ENCODE measurements at regions not wholly inside any gene's neighbourhood (a gene's known extent, or its start where the extent isn't known, plus 50 kb on each side); places are given as distances from the start of the nearest gene placed in this dataset.

DNA sequence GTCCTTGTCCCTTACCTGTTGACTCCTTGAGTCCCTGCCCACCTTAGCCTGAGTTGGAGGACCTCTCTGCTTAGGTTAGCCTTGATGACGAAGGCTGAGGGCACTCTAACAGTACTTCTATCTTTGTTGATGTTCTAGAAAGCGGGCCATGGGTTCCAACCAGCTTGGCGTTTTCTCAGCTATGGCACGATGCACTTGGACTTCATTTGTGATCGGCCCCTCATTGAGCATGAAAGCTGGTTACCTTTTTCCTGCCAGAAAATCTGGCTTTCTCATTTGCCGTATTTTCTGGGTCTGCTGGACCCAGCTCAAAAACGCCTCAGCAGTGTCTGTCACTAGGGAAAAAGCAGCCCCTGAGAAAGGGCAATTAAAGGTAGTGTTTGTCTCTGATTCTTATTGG is 290.8 kb downstream of the EMP1 start:
- DNase-seq, result no peak

DNA sequence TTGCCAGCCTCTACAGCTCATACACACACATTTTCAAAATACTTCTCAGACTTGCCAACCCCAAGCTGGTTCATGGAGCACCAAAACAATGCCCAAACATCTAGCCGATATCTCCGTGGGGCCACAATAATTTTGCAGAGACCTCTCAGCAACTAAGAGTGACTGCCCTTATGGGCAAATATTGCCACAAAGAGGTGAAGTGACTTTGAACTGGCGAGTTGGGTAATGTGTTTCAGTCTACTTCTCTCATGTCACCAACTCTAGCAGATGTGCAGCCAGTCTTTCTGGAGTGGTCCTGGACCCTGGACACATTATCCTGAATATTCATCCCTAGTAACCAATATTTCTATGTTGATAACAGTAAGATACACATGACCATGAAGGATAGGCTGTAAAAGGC is 290.3 kb downstream of the EMP1 start:
- DNase-seq, result no peak

DNA sequence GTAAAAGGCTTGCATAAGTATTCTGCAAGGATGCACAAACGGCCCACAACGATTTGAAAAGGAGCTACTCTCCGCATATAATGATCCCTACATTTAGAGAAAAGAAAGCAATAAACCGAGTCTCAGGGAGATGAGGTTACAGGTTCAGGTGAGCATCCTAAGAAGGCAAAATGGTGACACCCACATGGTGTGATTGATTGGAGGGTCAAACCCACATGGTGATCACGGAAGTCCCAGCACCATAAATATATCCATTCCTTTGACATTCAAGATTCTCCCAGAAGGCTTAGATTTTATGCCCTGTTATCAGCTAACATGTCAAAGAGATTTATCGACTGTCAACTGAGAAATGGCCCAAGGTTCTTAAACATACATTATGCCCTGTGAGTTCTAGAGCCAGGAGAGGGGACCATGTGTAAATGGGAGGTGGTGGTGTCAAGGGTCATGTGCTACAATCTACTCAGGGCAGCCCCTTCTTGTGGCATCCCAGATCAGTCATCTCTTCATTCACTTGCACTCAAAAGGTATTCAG is 282.2 kb downstream of the EMP1 start:
- no peak for DNase-seq

GRCh38 chr12:13474381-13474780 is 277.9 kb downstream of the EMP1 start:
- DNase-seq, result no peak

- DNase-seq, result no peak
Observed at GRCh38 chr12:13472690-13473089, 276.2 kb downstream of the EMP1 start.

DNA sequence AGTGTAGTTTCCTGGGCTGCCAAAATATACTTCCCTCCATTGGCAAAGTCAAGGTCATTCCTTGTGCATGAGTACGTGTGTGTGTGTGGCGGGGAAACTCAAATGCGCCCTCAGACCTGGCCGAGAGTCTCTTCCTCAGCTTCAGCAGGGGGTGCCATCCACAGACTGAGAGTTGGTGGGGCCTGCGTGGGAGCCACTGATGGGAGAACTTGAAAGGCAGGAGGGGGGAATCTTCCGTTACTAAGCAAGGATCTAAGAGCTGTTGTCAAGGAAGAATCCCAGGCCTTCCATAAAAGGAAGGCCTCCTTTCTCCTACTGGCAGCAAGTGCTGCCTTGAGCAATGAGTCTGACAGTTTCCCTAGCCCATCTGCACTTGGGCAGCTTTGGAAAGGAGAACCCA is 274.9 kb downstream of the EMP1 start:
- no peak for DNase-seq

DNA sequence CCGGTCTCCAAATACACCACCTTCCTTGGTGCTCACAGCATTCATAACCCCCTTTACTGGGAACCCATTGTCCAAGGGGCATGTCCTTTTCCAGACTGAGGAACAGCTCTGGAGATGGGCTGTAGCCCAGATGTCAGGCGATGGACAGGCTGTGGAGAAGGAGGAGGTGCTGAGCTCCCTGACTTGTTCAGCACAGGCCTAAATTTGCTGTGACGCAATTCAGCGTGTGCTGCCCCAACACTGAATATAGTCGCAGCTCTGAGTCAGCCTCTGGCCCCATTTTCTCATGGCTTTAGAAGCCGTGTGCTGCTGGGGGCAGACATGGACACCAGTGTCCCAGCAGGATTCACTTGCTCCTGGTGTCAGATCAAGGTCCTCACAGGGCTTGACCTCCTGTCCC is 269.1 kb downstream of the EMP1 start:
- no peak for DNase-seq

DNA sequence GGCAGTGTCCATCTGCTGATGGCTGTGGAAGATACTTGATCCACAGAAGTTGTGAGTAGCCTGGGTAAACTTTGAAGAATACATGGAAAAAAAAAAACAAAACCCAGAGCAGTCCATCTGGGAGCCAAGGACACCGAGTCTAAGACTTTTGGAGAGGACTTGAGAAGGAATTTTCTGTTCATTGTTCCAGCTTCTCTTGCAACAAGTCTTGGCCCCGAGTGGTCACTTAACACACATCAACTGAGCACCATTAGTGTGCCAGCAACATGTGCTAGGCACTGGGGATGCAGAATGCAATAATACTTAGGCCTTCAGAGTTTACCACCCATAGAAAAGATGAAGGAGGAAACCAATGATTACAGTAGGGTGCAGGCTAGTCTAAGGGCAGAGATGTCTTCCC is 266.7 kb downstream of the EMP1 start:
- DNase-seq, result no peak

GRCh38 chr12:13462450-13462849 is 265.9 kb downstream of the EMP1 start:
- DNase-seq, result no peak

DNA sequence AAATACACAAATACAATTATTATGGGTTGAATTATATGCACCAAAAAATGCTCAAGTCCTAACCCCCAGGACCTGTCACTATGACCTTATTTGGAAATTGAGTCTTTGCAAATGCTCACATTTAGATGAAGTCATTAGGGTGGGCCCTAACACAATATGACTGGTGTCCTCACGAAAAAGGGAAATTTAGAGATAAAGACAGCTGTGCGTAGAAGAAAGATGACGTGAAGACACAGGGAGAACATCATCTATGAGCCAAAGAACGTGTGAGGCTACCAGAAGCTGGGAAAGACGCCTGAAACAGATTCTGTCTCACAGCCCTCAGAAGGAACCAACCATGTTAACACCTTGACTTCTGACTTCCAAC is 259.2 kb downstream of the EMP1 start:
- DNase-seq, result no peak

DNA sequence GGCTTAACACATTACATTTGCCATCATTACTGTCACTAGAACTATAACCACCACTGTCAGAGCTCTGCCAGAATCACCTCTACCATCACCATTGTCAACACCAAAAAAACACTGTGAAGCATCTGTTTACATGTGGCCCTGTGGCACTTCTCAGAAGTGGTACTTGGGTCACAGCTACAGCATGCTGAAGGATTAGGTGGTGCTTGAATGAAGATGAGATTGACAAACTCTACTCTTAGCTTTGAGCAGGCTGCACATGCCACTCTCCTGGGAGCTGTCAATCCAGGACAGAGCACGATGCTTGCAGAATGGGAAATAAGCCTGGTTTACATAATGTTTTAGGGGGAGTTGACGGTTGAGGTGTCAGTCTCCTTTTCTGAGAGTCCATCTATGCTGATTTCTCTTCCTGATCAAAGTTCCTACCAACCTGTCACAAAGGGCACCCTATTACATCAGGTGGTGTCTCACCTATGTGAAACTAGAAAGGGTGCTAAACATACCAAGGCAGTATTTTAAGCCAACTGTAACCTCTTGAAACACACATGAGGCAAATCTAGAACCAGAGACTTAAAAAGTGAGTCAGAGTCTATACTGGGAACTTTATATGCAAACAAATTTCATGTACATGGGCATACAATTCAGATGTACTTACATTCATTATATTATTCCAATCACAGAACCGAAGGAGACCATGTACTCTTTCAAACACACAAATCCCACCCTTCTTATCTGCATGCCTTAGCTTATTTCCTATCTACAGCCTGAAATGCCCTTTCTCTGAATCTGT is 258.7 kb downstream of the EMP1 start:
- no peak for DNase-seq

DNA sequence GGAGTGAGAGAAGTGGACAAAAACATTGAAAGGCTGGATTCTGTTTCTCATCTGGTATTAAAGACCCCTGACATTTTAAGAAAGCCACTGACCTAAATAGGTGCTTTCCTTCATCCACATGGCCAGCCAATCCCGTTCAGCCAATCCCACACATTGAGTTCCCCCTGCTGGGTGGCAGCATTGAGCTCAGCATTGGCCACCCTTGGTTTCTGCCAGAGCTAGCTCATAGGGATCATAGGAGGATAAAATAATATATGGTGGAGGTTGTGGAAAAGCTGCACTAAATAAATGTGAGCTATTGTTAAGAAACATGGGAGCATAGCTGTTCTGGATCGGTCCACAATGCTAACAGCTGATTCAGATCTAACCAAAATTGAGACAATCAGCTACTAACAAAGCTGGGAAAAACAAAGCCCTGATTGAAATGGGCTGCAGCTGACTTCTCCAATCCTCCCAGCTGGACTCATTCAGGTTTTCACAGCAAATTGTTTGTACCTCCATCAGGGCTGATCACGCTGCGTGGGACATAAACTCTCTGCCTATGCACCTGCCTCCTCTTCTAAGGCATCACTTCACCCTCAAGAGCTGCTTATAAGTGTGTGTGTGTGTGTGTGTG is 256.5 kb downstream of the EMP1 start:
- DNase-seq, result no peak

DNA sequence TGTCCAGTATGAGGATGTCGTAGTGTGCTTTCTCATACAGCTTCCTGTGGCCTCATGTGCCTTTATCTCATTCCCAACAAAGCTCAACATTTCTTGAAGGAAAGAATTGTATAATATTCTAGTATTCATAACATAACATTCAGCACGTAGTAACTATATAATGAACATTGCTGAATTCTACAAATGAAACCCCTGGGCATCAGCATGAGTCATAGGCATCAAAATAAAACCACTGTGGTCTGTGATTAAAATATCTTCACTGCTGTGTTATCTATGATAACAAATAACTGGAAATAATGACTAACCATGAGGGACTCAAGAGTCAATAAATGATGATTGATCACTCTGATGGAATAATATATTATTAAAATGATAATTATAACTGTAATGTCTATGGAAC is 255.2 kb downstream of the EMP1 start:
- DNase-seq, result no peak

DNA sequence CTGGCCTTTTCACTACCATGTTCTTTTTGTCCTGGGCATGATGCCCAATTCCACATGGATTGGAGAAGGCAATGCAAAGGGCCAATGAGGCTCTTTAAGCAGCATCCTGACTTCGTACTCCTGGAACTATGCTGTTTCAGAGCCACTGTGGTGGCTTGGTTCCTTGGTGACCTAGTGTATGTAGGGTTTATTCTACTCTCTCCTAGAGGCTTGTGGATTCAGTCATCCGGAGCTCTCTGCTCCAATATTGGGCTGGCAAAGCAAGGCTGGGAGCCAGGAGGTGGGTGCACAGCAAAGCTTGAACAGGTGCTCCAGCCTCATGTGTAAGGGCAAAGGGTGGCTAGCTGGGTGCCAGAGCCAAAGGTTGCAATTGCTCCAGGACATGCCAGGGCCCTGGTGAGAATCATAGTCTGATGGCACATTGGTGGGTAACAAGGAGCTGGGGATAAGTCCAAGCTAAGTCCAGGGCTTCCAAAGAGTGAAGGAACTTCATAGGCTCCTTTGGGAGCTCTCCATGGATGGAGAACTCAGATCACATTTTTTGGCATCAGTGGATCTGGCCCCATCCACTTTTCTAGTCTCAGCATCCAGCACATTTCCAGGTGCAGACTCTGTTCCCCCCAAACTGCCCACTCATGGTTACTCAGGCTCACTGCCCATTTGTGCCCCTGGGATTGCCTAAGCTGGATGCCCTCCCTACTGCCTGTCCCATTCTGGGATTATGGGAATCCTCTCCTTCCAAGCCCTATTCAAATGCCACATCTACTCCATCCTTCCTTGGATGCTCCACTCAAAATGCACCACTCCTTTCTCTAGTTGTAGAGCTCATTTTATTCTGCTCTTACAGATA is 253.9 kb downstream of the EMP1 start:
- no peak for DNase-seq

DNA sequence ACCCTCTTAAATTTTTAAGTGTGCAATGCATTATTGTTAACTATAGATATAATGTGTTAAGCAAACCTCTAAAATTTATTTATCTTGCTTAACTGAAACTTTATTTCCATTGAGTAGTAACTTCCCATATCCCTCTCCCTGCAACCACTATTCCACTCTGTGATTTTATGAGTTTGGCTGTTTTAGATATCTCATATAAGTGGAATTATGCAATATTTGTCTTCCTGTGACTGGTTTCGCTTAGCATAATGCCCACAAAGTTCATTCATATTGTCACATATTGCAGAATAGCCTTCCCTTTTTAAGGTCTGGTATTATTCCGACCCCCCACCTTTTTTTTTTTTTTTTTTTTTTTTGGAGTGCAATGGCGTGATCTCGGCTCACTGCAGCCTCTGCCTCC is 247.6 kb downstream of the EMP1 start:
- DNase-seq, result no peak

GRCh38 chr12:13443498-13443897 is 247.0 kb downstream of the EMP1 start:
- no peak for DNase-seq

- DNase-seq, result no peak
Observed at GRCh38 chr12:13443028-13443427, 246.5 kb downstream of the EMP1 start.

GRCh38 chr12:13442457-13442856 is 245.9 kb downstream of the EMP1 start:
- no peak for DNase-seq

GRCh38 chr12:13440844-13441243 is 244.3 kb downstream of the EMP1 start:
- no peak for DNase-seq

DNA sequence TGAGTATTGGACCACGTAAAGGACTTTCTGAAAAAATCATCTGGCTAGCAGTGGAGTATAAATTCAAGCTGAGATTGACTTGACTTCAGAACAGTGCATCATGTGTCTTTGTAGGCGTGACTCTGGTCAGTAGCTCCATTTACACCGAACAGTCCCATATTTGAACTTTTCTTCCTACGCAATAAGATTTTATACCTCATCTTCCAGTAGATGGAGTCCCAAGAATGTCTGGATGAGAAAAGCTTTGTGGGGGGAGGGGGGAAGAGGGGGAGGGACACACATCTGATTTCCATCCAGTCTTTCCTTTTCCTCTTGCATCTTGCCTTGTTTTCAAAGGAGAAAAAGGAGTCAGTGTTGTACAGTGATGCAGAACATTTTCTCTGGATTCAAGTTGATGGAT is 241.0 kb downstream of the EMP1 start:
- no peak for DNase-seq

DNA sequence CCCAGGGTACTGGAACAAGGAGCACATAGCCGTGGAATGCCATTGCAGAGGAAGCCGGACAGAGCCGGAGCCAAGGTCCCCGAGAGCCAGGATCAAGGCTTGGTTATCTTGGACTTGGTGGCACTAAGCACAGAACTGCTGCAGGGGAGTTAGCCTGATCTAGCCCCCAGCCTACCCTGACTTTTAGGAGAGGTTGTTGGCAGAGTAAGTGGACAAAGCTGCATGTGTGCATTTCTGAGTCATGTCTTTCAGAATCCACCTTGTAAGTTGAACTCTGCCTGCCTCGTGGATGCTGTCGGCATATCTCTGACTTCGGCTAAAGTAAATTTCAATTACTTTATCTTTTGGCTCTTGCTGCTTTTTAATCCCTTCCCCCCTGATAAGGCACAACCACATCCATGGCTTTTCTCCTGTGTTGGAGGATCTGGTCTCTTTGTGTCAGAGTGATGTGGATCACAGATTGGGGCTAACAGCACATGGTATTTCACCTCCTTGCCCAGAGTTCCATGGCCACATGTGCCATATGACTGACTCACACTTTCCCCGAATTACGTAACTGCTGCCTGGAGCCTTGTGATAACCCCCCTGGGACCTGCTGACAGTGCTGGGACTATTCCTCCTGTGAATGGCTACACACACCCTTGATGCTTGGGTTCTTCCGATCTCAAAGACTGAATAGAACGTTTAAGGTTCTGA is 240.3 kb downstream of the EMP1 start:
- peak in 2 of 3 donors; percentile 1 to 19 for DNase-seq

DNA sequence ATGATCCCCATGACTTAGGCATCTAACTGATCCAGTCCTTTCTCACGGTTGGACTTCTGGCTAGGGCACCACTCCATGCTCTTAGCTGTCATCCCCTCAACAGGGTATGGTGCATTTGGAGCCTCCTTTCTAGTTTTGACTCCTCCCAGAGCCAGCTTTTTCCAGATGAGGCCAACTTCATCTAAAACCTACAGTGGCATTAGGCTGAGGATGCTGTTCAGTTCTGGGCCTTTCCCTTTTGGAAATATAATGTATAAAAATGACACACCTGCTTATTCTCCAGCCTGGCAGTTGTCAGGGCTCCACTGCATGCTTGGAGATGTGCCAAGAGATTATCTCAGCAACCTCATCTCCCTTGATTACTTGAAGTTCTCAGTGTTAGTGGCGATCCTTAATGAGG is 239.7 kb downstream of the EMP1 start:
- no peak for DNase-seq
